ENCODE measurements at regions not wholly inside any gene's neighbourhood (a gene's known extent, or its start where the extent isn't known, plus 50 kb on each side); places are given as distances from the start of the nearest gene placed in this dataset.
"Not testable (repeated sequence)": the region's sequence is repeated elsewhere in the genome, so short reads cannot be mapped to it uniquely, and the experiment has no call there.

- Histone ChIP-seq H3K9me3 (no peaks in the 10 kb centered on the region), H3K27me3 (replicated peaks in 1 of 7) (no peaks in the 10 kb centered on the region), H3K27ac (no peak overlapping the region), H3K4me1 (no peaks in the 10 kb centered on the region), H3K4me3 (no peak overlapping the region), H3K36me3 (no peaks in the 10 kb centered on the region)
- TF ChIP-seq POLR2AphosphoS5 (IDR thresholded peaks at IDR 0.05) (no peak), POLR2A (IDR thresholded peaks at IDR 0.05) (no peak), CTCF (IDR thresholded peaks at IDR 0.05 in 8 of 11, conservative IDR thresholded peaks at IDR 0.05 in 3 of 11) (no peak)
- 54 to 68% (median 56%) methylated on average over 2 of the region's 2 CpGs for WGBS, 5 donors
- no peak for DNase-seq
- intact Hi-C loops (cut with DNase I; ENCODE audit: low total_unique reads), result no loop called here
Measured at GRCh38 chr5:13585324-13585723, 359.2 kb downstream of the DNAH5 start.

- Histone ChIP-seq H3K27me3 (replicated peaks in 1 of 7) (no peaks in the 10 kb centered on the region), H3K4me3 (no peak overlapping the region), H3K27ac (no peak overlapping the region), H3K4me1 (no peaks in the 10 kb centered on the region), H3K9me3 (peaks cover 0 to 11% (median 0%) of the 10 kb centered on the region in 8 donors), H3K36me3 (no peaks in the 10 kb centered on the region)
- intact Hi-C loops (cut with DNase I; ENCODE audit: low total_unique reads), result no loop called here
- no peak for DNase-seq
- TF ChIP-seq POLR2AphosphoS5 (IDR thresholded peaks at IDR 0.05) (no peak), CTCF (IDR thresholded peaks at IDR 0.05 in 8 of 11, conservative IDR thresholded peaks at IDR 0.05 in 3 of 11) (no peak), POLR2A (IDR thresholded peaks at IDR 0.05) (no peak)
- 82 to 92% (median 87%) methylated on average over 7 of the region's 7 CpGs for WGBS, 5 donors
Measured at GRCh38 chr5:13581914-13582313, 362.6 kb downstream of the DNAH5 start.

- H3K4me3 ChIP-seq, result no peak overlapping the region
- no peaks in the 10 kb centered on the region for H3K27me3 ChIP-seq (replicated peaks in 1 of 7)
- TF ChIP-seq CTCF (IDR thresholded peaks at IDR 0.05 in 8 of 11, conservative IDR thresholded peaks at IDR 0.05 in 3 of 11) (no peak), POLR2AphosphoS5 (IDR thresholded peaks at IDR 0.05) (no peak), POLR2A (IDR thresholded peaks at IDR 0.05) (no peak)
- 57 to 68% (median 65%) methylated on average over 5 of the region's 5 CpGs for WGBS, 5 donors
- peaks cover 0 to 11% (median 0%) of the 10 kb centered on the region in 8 donors for H3K9me3 ChIP-seq
- no peaks in the 10 kb centered on the region for H3K4me1 ChIP-seq
- H3K27ac ChIP-seq, result no peak overlapping the region
- intact Hi-C loops (cut with DNase I; ENCODE audit: low total_unique reads), result no loop called here
- no peaks in the 10 kb centered on the region for H3K36me3 ChIP-seq
- DNase-seq, result no peak
Measured at GRCh38 chr5:13581132-13581531, 363.4 kb downstream of the DNAH5 start.

- no peaks in the 10 kb centered on the region for H3K36me3 ChIP-seq
- intact Hi-C loops (cut with DNase I; ENCODE audit: low total_unique reads), result no loop called here
- peaks cover 0 to 11% (median 0%) of the 10 kb centered on the region in 8 donors for H3K9me3 ChIP-seq
- H3K27ac ChIP-seq, result no peak overlapping the region
- H3K4me3 ChIP-seq, result no peak overlapping the region
- 77 to 87% (median 83%) methylated on average over 5 of the region's 5 CpGs for WGBS, 5 donors
- no peaks in the 10 kb centered on the region for H3K4me1 ChIP-seq
- TF ChIP-seq CTCF (IDR thresholded peaks at IDR 0.05 in 8 of 11, conservative IDR thresholded peaks at IDR 0.05 in 3 of 11), result no peak
- no peaks in the 10 kb centered on the region for H3K27me3 ChIP-seq (replicated peaks in 1 of 7)
- DNase-seq, result no peak
Measured at GRCh38 chr5:13580058-13580457, 364.4 kb downstream of the DNAH5 start.

- H3K4me3 ChIP-seq; DNase-seq; H3K27me3 ChIP-seq (replicated peaks in 1 of 7); H3K27ac ChIP-seq; H3K4me1 ChIP-seq; H3K36me3 ChIP-seq; intact Hi-C loops (cut with DNase I; ENCODE audit: low total_unique reads): not testable (repeated sequence)
- H3K9me3 ChIP-seq, result peaks cover 0 to 11% (median 0%) of the 10 kb centered on the region in 8 donors
- WGBS, 5 donors, result 72 to 90% (median 87%) methylated on average over 8 to 9 of the region's 9 CpGs
Measured at GRCh38 chr5:13579091-13579490, 365.4 kb downstream of the DNAH5 start.

- H3K27me3 ChIP-seq (replicated peaks in 1 of 7); H3K36me3 ChIP-seq; DNase-seq; H3K4me3 ChIP-seq; H3K4me1 ChIP-seq; intact Hi-C loops (cut with DNase I; ENCODE audit: low total_unique reads); H3K27ac ChIP-seq: not testable (repeated sequence)
- H3K9me3 ChIP-seq, result peaks cover 0 to 11% (median 0%) of the 10 kb centered on the region in 8 donors
- WGBS, 5 donors, result 80 to 97% (median 86%) methylated on average over 17 to 48 of the region's 48 CpGs
Measured at GRCh38 chr5:13578311-13579039, 366.0 kb downstream of the DNAH5 start.
